AG10803 (cell line): ENCODE measurements at regions not wholly inside any gene's neighbourhood (a gene's known extent, or its start where the extent isn't known, plus 50 kb on each side); places are given as distances from the start of the nearest gene placed in this dataset.

Experiments
- DNase-seq: peaks from one replicate; pipeline ENCODE4 v3.0.0; 2010; ENCODE audit warnings: low read depth
- H3K4me3 ChIP-seq: 2 replicates; pipeline ENCODE4 v1.5.1; 2011; ENCODE audit warnings: mild to moderate bottlenecking, low read length, control low read depth
- TF ChIP-seq, protein P1 (sequence below): conservative IDR thresholded peaks from 2 replicates; pipeline ENCODE4 v1.5.1; 2011; ENCODE audit warnings: mild to moderate bottlenecking, low read length, control low read depth, inconsistent platforms

DNA sequence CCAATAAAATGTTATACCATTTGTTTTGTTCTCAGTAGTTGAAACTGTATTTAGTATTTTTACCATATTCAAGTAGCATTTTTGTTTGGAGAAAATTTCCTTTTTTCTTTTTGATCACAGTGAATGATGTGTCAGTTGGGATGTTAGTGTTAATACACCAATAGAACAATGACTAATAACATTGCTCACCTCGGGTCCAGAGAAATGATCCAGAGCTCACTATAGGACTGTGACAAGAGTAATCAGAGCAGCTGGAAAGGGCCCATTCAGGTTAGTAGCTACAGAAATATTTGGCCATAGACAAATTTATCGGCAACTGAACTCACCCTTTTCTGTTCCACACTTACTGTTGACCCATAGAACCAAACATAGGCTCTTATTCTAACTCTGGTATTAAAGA, 989.2 kb downstream of the TLE4 start:
- DNase-seq, result no peak
- TF ChIP-seq, protein P1, sequence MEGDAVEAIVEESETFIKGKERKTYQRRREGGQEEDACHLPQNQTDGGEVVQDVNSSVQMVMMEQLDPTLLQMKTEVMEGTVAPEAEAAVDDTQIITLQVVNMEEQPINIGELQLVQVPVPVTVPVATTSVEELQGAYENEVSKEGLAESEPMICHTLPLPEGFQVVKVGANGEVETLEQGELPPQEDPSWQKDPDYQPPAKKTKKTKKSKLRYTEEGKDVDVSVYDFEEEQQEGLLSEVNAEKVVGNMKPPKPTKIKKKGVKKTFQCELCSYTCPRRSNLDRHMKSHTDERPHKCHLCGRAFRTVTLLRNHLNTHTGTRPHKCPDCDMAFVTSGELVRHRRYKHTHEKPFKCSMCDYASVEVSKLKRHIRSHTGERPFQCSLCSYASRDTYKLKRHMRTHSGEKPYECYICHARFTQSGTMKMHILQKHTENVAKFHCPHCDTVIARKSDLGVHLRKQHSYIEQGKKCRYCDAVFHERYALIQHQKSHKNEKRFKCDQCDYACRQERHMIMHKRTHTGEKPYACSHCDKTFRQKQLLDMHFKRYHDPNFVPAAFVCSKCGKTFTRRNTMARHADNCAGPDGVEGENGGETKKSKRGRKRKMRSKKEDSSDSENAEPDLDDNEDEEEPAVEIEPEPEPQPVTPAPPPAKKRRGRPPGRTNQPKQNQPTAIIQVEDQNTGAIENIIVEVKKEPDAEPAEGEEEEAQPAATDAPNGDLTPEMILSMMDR, result no peak
- no peak overlapping the region for H3K4me3 ChIP-seq

DNA sequence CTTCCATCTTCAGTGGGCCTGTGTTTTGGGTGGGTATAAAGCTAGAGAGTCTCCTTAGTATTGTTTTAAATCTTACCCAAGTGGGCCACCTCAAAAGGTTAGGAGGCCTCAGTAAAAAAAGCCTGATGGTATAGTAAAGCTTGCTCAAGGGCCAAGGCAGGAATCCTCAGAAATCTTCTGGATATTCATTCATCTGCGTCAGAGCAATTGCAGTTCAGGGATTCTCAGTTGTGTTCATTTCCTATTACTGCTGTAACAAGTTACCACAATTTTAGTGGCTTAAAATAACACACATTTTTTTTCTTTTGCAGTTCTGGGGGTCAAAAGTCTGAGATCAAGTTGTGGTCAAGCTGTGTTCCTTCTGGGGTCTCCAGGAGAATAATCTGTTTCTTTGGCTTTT, 985.5 kb downstream of the TLE4 start:
- no peak overlapping the region for H3K4me3 ChIP-seq
- DNase-seq, result no peak
- TF ChIP-seq, protein P1, result no peak

DNA sequence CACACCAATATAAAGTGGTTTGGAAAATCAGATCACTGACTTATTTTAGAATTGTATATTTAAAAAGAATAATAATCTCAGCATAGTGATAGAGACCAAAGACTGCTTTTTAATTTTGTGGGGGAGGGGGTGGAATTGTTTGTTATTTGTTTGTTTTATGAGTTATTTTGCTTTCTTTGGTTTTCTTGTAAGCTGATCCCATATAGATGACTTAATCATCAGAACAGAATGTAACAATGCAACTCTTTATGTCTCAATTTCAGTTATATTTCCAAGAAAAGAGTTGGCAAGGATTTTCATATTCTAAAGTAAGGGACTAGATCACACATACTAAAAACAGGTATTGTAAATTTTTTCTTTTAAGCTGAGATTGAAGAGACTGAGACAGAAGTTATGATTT, 984.9 kb downstream of the TLE4 start:
- DNase-seq, result no peak
- H3K4me3 ChIP-seq, result no peak overlapping the region
- TF ChIP-seq, protein P1, result no peak

DNA sequence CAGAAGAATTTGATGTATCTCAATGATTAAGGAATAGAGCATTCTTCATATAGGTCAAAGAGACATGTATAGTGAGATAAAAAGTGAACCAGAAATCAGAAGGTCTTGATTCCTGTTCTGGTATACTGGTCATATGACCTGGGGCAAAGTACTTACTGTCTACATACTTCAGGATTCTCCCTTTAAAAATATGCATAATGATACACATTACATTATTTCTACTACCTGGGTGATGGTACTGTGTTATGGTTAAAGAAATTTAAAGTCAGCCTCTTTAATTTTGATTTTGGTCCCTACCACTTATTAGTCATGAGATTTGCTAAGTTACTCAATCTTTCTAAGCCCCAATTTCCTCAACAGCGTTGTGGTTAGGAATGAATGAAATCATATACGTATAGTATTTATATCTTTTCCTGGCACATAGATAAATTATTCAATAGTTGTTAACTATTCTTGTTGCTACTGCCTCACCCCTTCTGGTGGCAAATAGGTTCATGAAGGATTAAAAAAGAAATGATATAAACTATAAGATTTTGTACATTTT, 984.1 kb downstream of the TLE4 start:
- DNase-seq, result no peak
- TF ChIP-seq, protein P1, result no peak
- H3K4me3 ChIP-seq, result no peak overlapping the region

DNA sequence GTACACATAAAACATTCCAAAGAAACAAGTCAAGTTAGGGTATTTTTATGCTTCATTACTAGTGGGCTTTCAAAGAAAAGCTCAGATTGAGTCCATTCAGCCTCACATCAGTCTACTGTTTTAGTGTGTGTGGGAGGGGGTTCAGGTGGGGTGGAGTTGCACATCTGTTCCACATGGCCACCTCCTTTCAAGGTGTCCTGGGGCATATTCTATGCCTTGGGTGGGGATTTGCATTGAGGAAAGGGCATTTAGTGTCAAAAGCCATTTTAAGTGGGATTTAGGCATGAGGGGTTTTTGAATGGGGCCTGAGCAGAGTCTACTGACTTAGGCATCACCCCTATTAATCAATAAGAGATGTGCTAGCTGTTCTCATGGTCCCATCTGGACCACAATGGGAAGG, 983.1 kb downstream of the TLE4 start:
- H3K4me3 ChIP-seq, result no peak overlapping the region
- no peak for DNase-seq
- TF ChIP-seq, protein P1, result no peak

DNA sequence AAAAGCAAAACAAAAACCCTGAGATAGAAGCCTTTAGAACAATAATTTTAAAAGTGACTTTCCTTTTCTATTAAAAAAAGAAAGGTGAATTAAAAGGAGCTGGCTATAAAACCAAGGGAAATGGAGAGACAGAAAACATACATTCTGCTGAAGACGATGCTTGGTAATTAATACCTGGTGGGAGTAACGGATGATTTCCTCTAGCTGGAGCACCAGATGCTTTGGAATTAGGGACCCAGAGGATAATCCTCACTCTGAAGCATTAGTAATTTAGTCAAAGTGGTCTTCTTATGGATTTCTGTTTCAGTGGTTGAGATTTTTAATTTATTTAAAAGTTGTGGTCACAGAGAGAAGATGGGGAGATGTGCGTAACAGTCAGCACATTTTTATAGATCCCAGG, 982.5 kb downstream of the TLE4 start:
- no peak for DNase-seq
- no peak overlapping the region for H3K4me3 ChIP-seq
- TF ChIP-seq, protein P1, result no peak

DNA sequence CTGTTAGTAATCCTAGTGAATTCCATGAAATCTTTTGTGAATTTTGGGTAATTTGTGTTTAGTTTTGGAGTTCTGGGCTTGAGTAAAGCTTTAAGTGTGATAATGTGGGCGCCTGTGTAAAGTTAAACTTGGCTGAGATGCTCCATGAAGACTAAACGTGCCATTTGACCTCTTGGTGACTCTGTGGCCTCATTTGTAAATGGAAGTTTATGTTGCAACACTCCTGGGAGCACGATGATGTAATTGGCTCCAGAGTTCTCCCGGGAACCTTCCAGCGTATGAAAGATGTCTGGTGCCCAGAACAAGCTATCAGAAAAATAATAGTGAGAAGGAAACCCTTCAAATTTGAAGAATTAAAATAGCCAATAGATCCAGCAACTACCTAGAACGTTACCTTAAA, 981.2 kb downstream of the TLE4 start:
- no peak for DNase-seq
- H3K4me3 ChIP-seq, result no peak overlapping the region
- TF ChIP-seq, protein P1, result no peak
